H9 (cell line): ENCODE measurements at regions not wholly inside any gene's neighbourhood (a gene's known extent, or its start where the extent isn't known, plus 50 kb on each side); places are given as distances from the start of the nearest gene placed in this dataset.

Source experiments
- DNase-seq: peaks from one replicate; pipeline ENCODE4 v3.0.0-alpha.2; 2017
- H2AFZ ChIP-seq: one replicate; pipeline ENCODE4 v1.6.1; 2013; ENCODE audit warnings: mild to moderate bottlenecking, low read length, control low read depth, moderate library complexity
- H2AK5ac ChIP-seq: 2 replicates; pipeline ENCODE4 v1.6.1; 2013; ENCODE audit warnings: low read length, control low read depth, mixed read lengths; ENCODE audit not compliant: insufficient read length
- H2BK120ac ChIP-seq: one replicate; pipeline ENCODE4 v1.6.1; 2013; ENCODE audit warnings: low read depth, mild to moderate bottlenecking, low read length, control low read depth, inconsistent platforms; ENCODE audit not compliant: poor library complexity, severe bottlenecking
- H2BK12ac ChIP-seq: 2 replicates; pipeline ENCODE4 v1.6.1; 2013; ENCODE audit warnings: low read length, control low read depth, mixed read lengths, low read depth; ENCODE audit not compliant: insufficient read length
- H2BK15ac ChIP-seq: 2 replicates; pipeline ENCODE4 v1.6.1; 2013; ENCODE audit warnings: low read depth, low read length, control low read depth
- H2BK20ac ChIP-seq: one replicate; pipeline ENCODE4 v1.6.1; 2013; ENCODE audit warnings: low read depth, mild to moderate bottlenecking, low read length, control low read depth, inconsistent platforms; ENCODE audit not compliant: poor library complexity, severe bottlenecking
- H2BK5ac ChIP-seq: 2 replicates; pipeline ENCODE4 v1.6.1; 2013; ENCODE audit warnings: low read length, control low read depth, mixed read lengths; ENCODE audit not compliant: insufficient read length
- H3K14ac ChIP-seq: 2 replicates; pipeline ENCODE4 v1.6.1; 2013; ENCODE audit warnings: low read length, control low read depth; ENCODE audit not compliant: insufficient read depth
- H3K18ac ChIP-seq: 2 replicates; pipeline ENCODE4 v1.6.1; 2013; ENCODE audit warnings: low read depth, mild to moderate bottlenecking, mixed read lengths, low read length, control low read depth; ENCODE audit not compliant: insufficient read length
- H3K23ac ChIP-seq: 2 replicates; pipeline ENCODE4 v1.6.1; 2013; ENCODE audit warnings: low read length, control low read depth, mixed read lengths, low read depth; ENCODE audit not compliant: insufficient read length
- H3K23me2 ChIP-seq: 2 replicates; pipeline ENCODE4 v1.6.1; 2013; ENCODE audit warnings: low read depth, mild to moderate bottlenecking, mixed read lengths, low read length, control low read depth; ENCODE audit not compliant: insufficient read length, poor library complexity, severe bottlenecking
- H3K27ac ChIP-seq: 2 replicates; pipeline ENCODE4 v1.5.1; 2013; ENCODE audit warnings: low read length, control low read depth, mixed read lengths, low read depth; ENCODE audit not compliant: insufficient read length
- H3K27me3 ChIP-seq: 2 replicates; pipeline ENCODE4 v1.6.1; 2013; ENCODE audit warnings: low read length, control low read depth, inconsistent platforms; ENCODE audit not compliant: insufficient read depth
- H3K4ac ChIP-seq: 2 replicates; pipeline ENCODE4 v1.6.1; 2013; ENCODE audit warnings: low read depth, mild to moderate bottlenecking, control low read depth, inconsistent platforms, low read length, moderate library complexity
- H3K4me1 ChIP-seq: 2 replicates; pipeline ENCODE4 v1.6.1; 2013; ENCODE audit warnings: low read length, control low read depth, inconsistent platforms; ENCODE audit not compliant: insufficient read depth
- H3K4me2 ChIP-seq: 2 replicates; pipeline ENCODE4 v1.6.1; 2013; ENCODE audit warnings: low read length, control low read depth, mixed read lengths; ENCODE audit not compliant: insufficient read length, insufficient read depth
- H3K56ac ChIP-seq: 2 replicates; pipeline ENCODE4 v1.6.1; 2013; ENCODE audit warnings: low read depth, mild to moderate bottlenecking, mixed read lengths, low read length, control low read depth; ENCODE audit not compliant: insufficient read length
- H3K79me1 ChIP-seq: 2 replicates; pipeline ENCODE4 v1.6.1; 2013; ENCODE audit warnings: low read depth, mild to moderate bottlenecking, moderate library complexity, low read length, control low read depth, inconsistent platforms; ENCODE audit not compliant: insufficient read depth, poor library complexity, severe bottlenecking
- H3K79me2 ChIP-seq: 2 replicates; pipeline ENCODE4 v1.6.1; 2013; ENCODE audit warnings: low read length, control low read depth, inconsistent platforms; ENCODE audit not compliant: insufficient read depth
- H3K9ac ChIP-seq: 2 replicates; pipeline ENCODE4 v1.6.1; 2013; ENCODE audit warnings: low read length, control low read depth, mixed read lengths; ENCODE audit not compliant: insufficient read length; ENCODE audit errors: extremely low read depth
- H3K9me3 ChIP-seq: one replicate; pipeline ENCODE4 v1.6.1; 2013; ENCODE audit warnings: low read depth, low read length, inconsistent platforms; ENCODE audit not compliant: control insufficient read depth
- H3T11ph ChIP-seq: one replicate; pipeline ENCODE4 v1.6.1; 2013; ENCODE audit warnings: mild to moderate bottlenecking, low read length, control low read depth, inconsistent platforms
- H4K20me1 ChIP-seq: one replicate; pipeline ENCODE4 v1.6.1; 2013; ENCODE audit not compliant: control insufficient read depth, insufficient read length, insufficient read depth
- H4K5ac ChIP-seq: 2 replicates; pipeline ENCODE4 v1.6.1; 2013; ENCODE audit warnings: low read depth, mild to moderate bottlenecking, mixed read lengths, low read length, control low read depth; ENCODE audit not compliant: insufficient read length
- H4K8ac ChIP-seq: replicated peaks from 2 replicates; pipeline ENCODE4 v1.6.1; 2013; ENCODE audit warnings: low read length, control low read depth, mixed read lengths, low read depth; ENCODE audit not compliant: insufficient read length
- H4K91ac ChIP-seq: 2 replicates; pipeline ENCODE4 v1.6.1; 2013; ENCODE audit warnings: low read depth, mild to moderate bottlenecking, moderate library complexity, mixed read lengths, low read length, control low read depth; ENCODE audit not compliant: insufficient read length
- H3K27ac Mint-ChIP-seq, 3 experiments: 2 replicates in 2 of 3; 3 replicates in 1 of 3; pipeline ENCODE4 v1.8.0; 2020 to 2021; ENCODE audit warnings: mixed read lengths in 3 of 3, mild to moderate bottlenecking in 1 of 3, moderate library complexity in 1 of 3
- H3K27me3 Mint-ChIP-seq: 2 replicates; pipeline ENCODE4 v1.8.0; 2021; ENCODE audit warnings: low read depth, mild to moderate bottlenecking, moderate library complexity, mixed read lengths
- H3K36me3 Mint-ChIP-seq, 3 experiments: 2 replicates in 2 of 3; 3 replicates in 1 of 3; pipeline ENCODE4 v1.8.0; 2020 to 2021; ENCODE audit warnings: low read depth in 3 of 3, mixed read lengths in 3 of 3; ENCODE audit not compliant: insufficient read depth in 1 of 3
- H3K4me1 Mint-ChIP-seq, 2 experiments: 2 replicates each; pipeline ENCODE4 v1.8.0; 2020; ENCODE audit warnings: mixed read lengths in 2 of 2
- H3K4me3 Mint-ChIP-seq, 2 experiments: 2 replicates in 1 of 2; 3 replicates in 1 of 2; pipeline ENCODE4 v1.8.0; 2020 to 2021; ENCODE audit warnings: mild to moderate bottlenecking in 2 of 2, mixed read lengths in 2 of 2, moderate library complexity in 1 of 2
- H3K9me3 Mint-ChIP-seq, 2 experiments: 2 replicates in 1 of 2; 3 replicates in 1 of 2; pipeline ENCODE4 v1.8.0; 2020; ENCODE audit warnings: mild to moderate bottlenecking in 2 of 2, mixed read lengths in 2 of 2, moderate library complexity in 1 of 2
- WGBS: extraction: QIAGEN DNeasy Blood & Tissue Kit; methylation state at CpG from one replicate; pipeline ENCODE4 v1.1.7; 2013; ENCODE audit warnings: missing lambda C conversion rate, low lambda C conversion rate, mixed read lengths; ENCODE audit not compliant: insufficient read length; ENCODE audit errors: extremely low coverage; 5-methylcytosine and 5-hydroxymethylcytosine counted together
- TF ChIP-seq, protein P1 (sequence below): fragments of 200-600 bp; sonication (generic); conservative IDR thresholded peaks from 3 replicates; pipeline ENCODE4 v1.8.0; 2021; ENCODE audit warnings: antibody characterized with exemption, mild to moderate bottlenecking

- Histone ChIP-seq H3K23ac (no peak overlapping the region), H3K79me1 (no peaks in the 10 kb centered on the region), H3K4me1 (no peaks in the 10 kb centered on the region), H3K4ac (no peak overlapping the region), H2BK5ac (no peak overlapping the region), H3K27ac (no peak overlapping the region), H2BK15ac (no peak overlapping the region), H3K9ac (no peak overlapping the region), H4K20me1 (no peaks in the 10 kb centered on the region), H4K91ac (no peak overlapping the region), H3K56ac (no peak overlapping the region), H3K18ac (no peak overlapping the region), H3K79me2 (no peaks in the 10 kb centered on the region), H2AFZ (no peak overlapping the region), H2BK20ac (no peak overlapping the region), H4K5ac (no peak overlapping the region), H3K9me3 (no peaks in the 10 kb centered on the region), H3K27me3 (no peaks in the 10 kb centered on the region), H2BK12ac (no peak overlapping the region), H3K4me2 (no peak overlapping the region), H3K14ac (no peak overlapping the region), H3K23me2 (no peaks in the 10 kb centered on the region), H4K8ac (no peak overlapping the region), H3T11ph (no peak overlapping the region), H2BK120ac (no peak overlapping the region), H2AK5ac (no peak overlapping the region)
- no peak for DNase-seq
- Mint-ChIP-seq H3K4me1 (no peaks in the 10 kb centered on the region), H3K4me3 (no peak overlapping the region), H3K27me3 (no peaks in the 10 kb centered on the region), H3K9me3 (no peaks in the 10 kb centered on the region), H3K36me3 (no peaks in the 10 kb centered on the region), H3K27ac (no peak overlapping the region)
- TF ChIP-seq, protein P1, sequence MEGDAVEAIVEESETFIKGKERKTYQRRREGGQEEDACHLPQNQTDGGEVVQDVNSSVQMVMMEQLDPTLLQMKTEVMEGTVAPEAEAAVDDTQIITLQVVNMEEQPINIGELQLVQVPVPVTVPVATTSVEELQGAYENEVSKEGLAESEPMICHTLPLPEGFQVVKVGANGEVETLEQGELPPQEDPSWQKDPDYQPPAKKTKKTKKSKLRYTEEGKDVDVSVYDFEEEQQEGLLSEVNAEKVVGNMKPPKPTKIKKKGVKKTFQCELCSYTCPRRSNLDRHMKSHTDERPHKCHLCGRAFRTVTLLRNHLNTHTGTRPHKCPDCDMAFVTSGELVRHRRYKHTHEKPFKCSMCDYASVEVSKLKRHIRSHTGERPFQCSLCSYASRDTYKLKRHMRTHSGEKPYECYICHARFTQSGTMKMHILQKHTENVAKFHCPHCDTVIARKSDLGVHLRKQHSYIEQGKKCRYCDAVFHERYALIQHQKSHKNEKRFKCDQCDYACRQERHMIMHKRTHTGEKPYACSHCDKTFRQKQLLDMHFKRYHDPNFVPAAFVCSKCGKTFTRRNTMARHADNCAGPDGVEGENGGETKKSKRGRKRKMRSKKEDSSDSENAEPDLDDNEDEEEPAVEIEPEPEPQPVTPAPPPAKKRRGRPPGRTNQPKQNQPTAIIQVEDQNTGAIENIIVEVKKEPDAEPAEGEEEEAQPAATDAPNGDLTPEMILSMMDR, result no peak
- no CpG with 5 or more reads among the region's 1 CpG for WGBS
Observed at GRCh38 chr5:153903321-153903720, 135.4 kb downstream of the FAM114A2 start.
